Neural cell (in vitro differentiated cells): ENCODE measurements at regions not wholly inside any gene's neighbourhood (a gene's known extent, or its start where the extent isn't known, plus 50 kb on each side); places are given as distances from the start of the nearest gene placed in this dataset.

ENCODE experiments used
- H2AFZ ChIP-seq: fragments of 200-600, 300-800 bp; sonication (generic), shearing (Covaris generic); 2 replicates; pipeline ENCODE4 v1.6.0; 2014; ENCODE audit warnings: low read depth, mild to moderate bottlenecking, antibody characterized with exemption, low read length, moderate library complexity
- H3F3A ChIP-seq: fragments of 200-600 bp; shearing (Covaris generic); 2 replicates; pipeline ENCODE4 v1.6.1; 2016; ENCODE audit warnings: mild to moderate bottlenecking, moderate library complexity, mixed read lengths, antibody characterized with exemption, low read length; ENCODE audit not compliant: insufficient read depth, poor library complexity, severe bottlenecking
- H3K27ac ChIP-seq: fragments of 200-600, 300-800 bp; sonication (generic), shearing (Covaris generic); 2 replicates; pipeline ENCODE4 v1.5.1; 2014; ENCODE audit warnings: mild to moderate bottlenecking, low read length, moderate library complexity
- H3K27me3 ChIP-seq: fragments of 300-800, 200-600 bp; sonication (generic), shearing (Covaris generic); 2 replicates; pipeline ENCODE4 v1.6.0; 2014; ENCODE audit warnings: mild to moderate bottlenecking, low read depth, low read length, moderate library complexity; ENCODE audit not compliant: insufficient read depth
- H3K36me3 ChIP-seq: fragments of 300-800, 200-600 bp; sonication (generic), shearing (Covaris generic); 2 replicates; pipeline ENCODE4 v1.5.1; 2014; ENCODE audit warnings: mild to moderate bottlenecking, antibody characterized with exemption, low read length, moderate library complexity; ENCODE audit not compliant: insufficient read depth
- H3K4me2 ChIP-seq: fragments of 300-800, 200-600 bp; sonication (generic), shearing (Covaris generic); 2 replicates; pipeline ENCODE4 v1.6.0; 2014; ENCODE audit warnings: mild to moderate bottlenecking, low read length
- H3K4me3 ChIP-seq: fragments of 300-800, 200-600 bp; sonication (generic), shearing (Covaris generic); 2 replicates; pipeline ENCODE4 v1.5.1; 2014; ENCODE audit warnings: mild to moderate bottlenecking, low read length, moderate library complexity
- H3K79me2 ChIP-seq: fragments of 200-600 bp; shearing (Covaris generic); replicated peaks from 2 replicates; pipeline ENCODE4 v1.6.0; 2014; ENCODE audit warnings: mild to moderate bottlenecking, low read length, moderate library complexity; ENCODE audit not compliant: insufficient read depth
- H3K9ac ChIP-seq: fragments of 300-800, 200-600 bp; sonication (generic), shearing (Covaris generic); 2 replicates; pipeline ENCODE4 v1.6.1; 2016; ENCODE audit warnings: mild to moderate bottlenecking, low read length, mixed read lengths
- H3K9me2 ChIP-seq: fragments of 200-600 bp; shearing (Covaris generic); 2 replicates; pipeline ENCODE4 v1.6.1; 2016; ENCODE audit warnings: mild to moderate bottlenecking, low read length, mixed read lengths; ENCODE audit not compliant: insufficient read depth
- H3K9me3 ChIP-seq: fragments of 200-600, 300-800 bp; sonication (generic), shearing (Covaris generic); 2 replicates; pipeline ENCODE4 v1.6.1; 2016; ENCODE audit warnings: mild to moderate bottlenecking, mixed run types, low read length, moderate library complexity, mixed read lengths
- H4K20me1 ChIP-seq: fragments of 200-600 bp; shearing (Covaris generic); 2 replicates; pipeline ENCODE4 v1.6.1; 2016; ENCODE audit warnings: mild to moderate bottlenecking, mixed run types; ENCODE audit not compliant: insufficient read depth
- CTCF ChIP-seq: fragments of 450-650 bp; IDR thresholded peaks from 2 replicates; pipeline ENCODE4 v1.5.1; 2014; ENCODE audit warnings: antibody characterized with exemption, mild to moderate bottlenecking, moderate library complexity; ENCODE audit not compliant: poor library complexity, severe bottlenecking
- EP300 ChIP-seq: fragments of 450-650 bp; conservative IDR thresholded peaks from 2 replicates; pipeline ENCODE4 v1.6.1; 2014; ENCODE audit warnings: antibody characterized with exemption, mild to moderate bottlenecking, moderate library complexity; ENCODE audit not compliant: poor library complexity, severe bottlenecking
- EZH2 ChIP-seq: fragments of 200-600, 300-800 bp; shearing (Covaris generic), sonication (generic); IDR thresholded peaks from 2 replicates; pipeline ENCODE4 v1.6.1; 2014; ENCODE audit warnings: antibody characterized with exemption, low read length, borderline replicate concordance, mild to moderate bottlenecking; ENCODE audit not compliant: insufficient read depth, poor library complexity, severe bottlenecking
- MXI1 ChIP-seq: fragments of 450-650 bp; conservative IDR thresholded peaks from 2 replicates; pipeline ENCODE4 v1.6.1; 2014; ENCODE audit warnings: antibody characterized with exemption, mild to moderate bottlenecking; ENCODE audit not compliant: poor library complexity, severe bottlenecking
- POLR2AphosphoS5 ChIP-seq: IDR thresholded peaks from 2 replicates; pipeline ENCODE4 v1.6.1; 2012
- RAD21 ChIP-seq: fragments of 450-650 bp; conservative IDR thresholded peaks from 2 replicates; pipeline ENCODE4 v1.6.1; 2014; ENCODE audit warnings: antibody characterized with exemption, mild to moderate bottlenecking, moderate library complexity
- SMC3 ChIP-seq: fragments of 450-650 bp; conservative IDR thresholded peaks from 2 replicates; pipeline ENCODE4 v1.6.1; 2014; ENCODE audit warnings: antibody characterized with exemption, mild to moderate bottlenecking, moderate library complexity; ENCODE audit not compliant: poor library complexity
- TAF1 ChIP-seq: IDR thresholded peaks from 2 replicates; pipeline ENCODE4 v1.6.1; 2012; ENCODE audit warnings: low read depth
- TF ChIP-seq, protein P1 (sequence below): IDR thresholded peaks from 2 replicates; pipeline ENCODE4 v1.6.1; 2012; ENCODE audit warnings: borderline replicate concordance

GRCh38 chr6:49025273-49026240 lies 437.5 kb downstream of the MMUT start:
- Histone ChIP-seq H4K20me1 (no peaks in the 10 kb centered on the region), H2AFZ (no peak overlapping the region), H3K9me2 (no peaks in the 10 kb centered on the region), H3K4me2 (no peak overlapping the region), H3F3A (no peaks in the 10 kb centered on the region), H3K4me3 (no peak overlapping the region), H3K36me3 (no peaks in the 10 kb centered on the region), H3K27me3 (no peaks in the 10 kb centered on the region), H3K27ac (no peak overlapping the region), H3K79me2 (no peaks in the 10 kb centered on the region), H3K9me3 (no peaks in the 10 kb centered on the region), H3K9ac (no peak overlapping the region)
- TF ChIP-seq TAF1: no peak
- no peak for TF ChIP-seq CTCF
- TF ChIP-seq EP300: no peak
- TF ChIP-seq EZH2: no peak
- no peak for TF ChIP-seq RAD21
- TF ChIP-seq, protein P1, sequence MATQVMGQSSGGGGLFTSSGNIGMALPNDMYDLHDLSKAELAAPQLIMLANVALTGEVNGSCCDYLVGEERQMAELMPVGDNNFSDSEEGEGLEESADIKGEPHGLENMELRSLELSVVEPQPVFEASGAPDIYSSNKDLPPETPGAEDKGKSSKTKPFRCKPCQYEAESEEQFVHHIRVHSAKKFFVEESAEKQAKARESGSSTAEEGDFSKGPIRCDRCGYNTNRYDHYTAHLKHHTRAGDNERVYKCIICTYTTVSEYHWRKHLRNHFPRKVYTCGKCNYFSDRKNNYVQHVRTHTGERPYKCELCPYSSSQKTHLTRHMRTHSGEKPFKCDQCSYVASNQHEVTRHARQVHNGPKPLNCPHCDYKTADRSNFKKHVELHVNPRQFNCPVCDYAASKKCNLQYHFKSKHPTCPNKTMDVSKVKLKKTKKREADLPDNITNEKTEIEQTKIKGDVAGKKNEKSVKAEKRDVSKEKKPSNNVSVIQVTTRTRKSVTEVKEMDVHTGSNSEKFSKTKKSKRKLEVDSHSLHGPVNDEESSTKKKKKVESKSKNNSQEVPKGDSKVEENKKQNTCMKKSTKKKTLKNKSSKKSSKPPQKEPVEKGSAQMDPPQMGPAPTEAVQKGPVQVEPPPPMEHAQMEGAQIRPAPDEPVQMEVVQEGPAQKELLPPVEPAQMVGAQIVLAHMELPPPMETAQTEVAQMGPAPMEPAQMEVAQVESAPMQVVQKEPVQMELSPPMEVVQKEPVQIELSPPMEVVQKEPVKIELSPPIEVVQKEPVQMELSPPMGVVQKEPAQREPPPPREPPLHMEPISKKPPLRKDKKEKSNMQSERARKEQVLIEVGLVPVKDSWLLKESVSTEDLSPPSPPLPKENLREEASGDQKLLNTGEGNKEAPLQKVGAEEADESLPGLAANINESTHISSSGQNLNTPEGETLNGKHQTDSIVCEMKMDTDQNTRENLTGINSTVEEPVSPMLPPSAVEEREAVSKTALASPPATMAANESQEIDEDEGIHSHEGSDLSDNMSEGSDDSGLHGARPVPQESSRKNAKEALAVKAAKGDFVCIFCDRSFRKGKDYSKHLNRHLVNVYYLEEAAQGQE: no peak
- no peak for TF ChIP-seq SMC3
- TF ChIP-seq POLR2AphosphoS5: no peak
- TF ChIP-seq MXI1: no peak

- no peak overlapping the region for H3K4me3 ChIP-seq
- no peaks in the 10 kb centered on the region for H3F3A ChIP-seq
- no peak overlapping the region for H3K27ac ChIP-seq
- H3K9me2 ChIP-seq: no peaks in the 10 kb centered on the region
- H3K9ac ChIP-seq: no peak overlapping the region
- no peak overlapping the region for H3K4me2 ChIP-seq
- H4K20me1 ChIP-seq: no peaks in the 10 kb centered on the region
- H3K27me3 ChIP-seq: no peaks in the 10 kb centered on the region
- H2AFZ ChIP-seq: no peak overlapping the region
- no peaks in the 10 kb centered on the region for H3K79me2 ChIP-seq
- TF ChIP-seq POLR2AphosphoS5 (no peak), CTCF (no peak), MXI1 (no peak), RAD21 (no peak), TAF1 (no peak), EZH2 (no peak), EP300 (no peak), SMC3 (no peak)
- TF ChIP-seq, protein P1: no peak
- peaks cover 3% of the 10 kb centered on the region for H3K9me3 ChIP-seq
- H3K36me3 ChIP-seq: no peaks in the 10 kb centered on the region
These were observed 458.3 kb downstream of the MMUT start for GRCh38 chr6:49004801-49005200.
